H1 (cell line): ENCODE measurements at regions not wholly inside any gene's neighbourhood (a gene's known extent, or its start where the extent isn't known, plus 50 kb on each side); places are given as distances from the start of the nearest gene placed in this dataset.
A peak's percentile ranks its signal among the peaks of the same experiment; 100 is the strongest.

Experiments used
- CTCF ChIA-PET: fragments of 300-600 bp; sonication (Branson Sonifier 250); formaldehyde crosslinking; loops from one replicate; lab custom pipeline; 2021; ENCODE audit not compliant: partially characterized antibody; lab: Charles Lee
- POLR2A ChIA-PET: fragments of 300-600 bp; sonication (Branson Sonifier 250); formaldehyde crosslinking; loops from one replicate; lab custom pipeline; 2021; ENCODE audit warnings: inconsistent platforms; ENCODE audit not compliant: partially characterized antibody; lab: Charles Lee
- DNase-seq, 2 experiments: peaks; one replicate each; pipeline versions ENCODE4 v3.0.0 to v3.0.0-alpha.2; 2010 to 2022; ENCODE audit warnings: low spot score in 2 of 2, low read depth in 1 of 2, mixed read lengths in 1 of 2
- FAIRE-seq: peaks from 2 replicates; lab custom pipeline; 2011; peaks lifted over from hg19 to GRCh38; lab: Jason Lieb, UNC
- H2AFZ ChIP-seq: 2 replicates; pipeline ENCODE4 v1.8.1; 2012; ENCODE audit warnings: low read length, inconsistent platforms
- H2AK5ac ChIP-seq: 2 replicates; pipeline ENCODE4 v1.6.1; 2013; ENCODE audit warnings: low read depth, low read length
- H2BK120ac ChIP-seq: replicated peaks from 2 replicates; pipeline ENCODE3; 2013; ENCODE audit warnings: low read depth, low read length, inconsistent platforms
- H2BK12ac ChIP-seq: 2 replicates; pipeline ENCODE4 v1.6.1; 2013; ENCODE audit warnings: low read depth, low read length
- H2BK15ac ChIP-seq: 2 replicates; pipeline ENCODE4 v1.6.1; 2013; ENCODE audit warnings: low read length
- H2BK20ac ChIP-seq: 2 replicates; pipeline ENCODE4 v1.6.1; 2013; ENCODE audit warnings: low read length
- H2BK5ac ChIP-seq: 2 replicates; pipeline ENCODE4 v1.6.1; 2013; ENCODE audit warnings: low read depth, low read length
- H3K14ac ChIP-seq: 2 replicates; pipeline ENCODE4 v1.6.1; 2013; ENCODE audit warnings: inconsistent platforms; ENCODE audit not compliant: insufficient read length
- H3K18ac ChIP-seq: 2 replicates; pipeline ENCODE4 v1.6.1; 2013; ENCODE audit warnings: low read length; ENCODE audit errors: extremely low read depth
- H3K23ac ChIP-seq: 2 replicates; pipeline ENCODE4 v1.6.1; 2013; ENCODE audit warnings: inconsistent platforms; ENCODE audit not compliant: insufficient read length
- H3K23me2 ChIP-seq: 2 replicates; pipeline ENCODE4 v1.6.1; 2013; ENCODE audit warnings: low read depth, low read length
- H3K27ac ChIP-seq: 2 replicates; pipeline ENCODE4 v1.6.1; 2011; ENCODE audit warnings: low read depth, low read length, inconsistent platforms
- H3K27me3 ChIP-seq, 4 experiments: replicated peaks in 1 of 4; 1 replicate in 1 of 4; 2 replicates in 3 of 4; pipeline versions ENCODE4 v1.6.1 to v1.8.1; 2011 to 2013; ENCODE audit warnings: low read length in 3 of 4, mild to moderate bottlenecking in 3 of 4, inconsistent platforms in 2 of 4, mixed read lengths in 2 of 4, moderate library complexity in 1 of 4; ENCODE audit not compliant: control insufficient read depth in 3 of 4, insufficient read depth in 3 of 4; ENCODE audit errors: extremely low read depth in 1 of 4
- H3K36me3 ChIP-seq, 4 experiments: 2 replicates each; pipeline versions ENCODE4 v1.6.1 to v1.8.1; 2011 to 2013; ENCODE audit warnings: mild to moderate bottlenecking in 4 of 4, low read length in 3 of 4, moderate library complexity in 2 of 4, control low read depth in 1 of 4, inconsistent platforms in 1 of 4; ENCODE audit not compliant: insufficient read depth in 4 of 4, control insufficient read depth in 2 of 4
- H3K4ac ChIP-seq: replicated peaks from 2 replicates; pipeline ENCODE3; 2013; ENCODE audit warnings: low read length, low read depth, mixed read lengths, inconsistent platforms; ENCODE audit not compliant: insufficient read length
- H3K4me1 ChIP-seq, 4 experiments: replicated peaks in 1 of 4; 1 replicate in 1 of 4; 2 replicates in 3 of 4; pipeline versions ENCODE4 v1.6.1 to v1.8.1; 2011 to 2013; ENCODE audit warnings: low read length in 3 of 4, inconsistent platforms in 2 of 4, mixed read lengths in 1 of 4; ENCODE audit not compliant: insufficient read depth in 4 of 4, control insufficient read depth in 3 of 4
- H3K4me2 ChIP-seq, 2 experiments: 2 replicates each; pipeline versions ENCODE4 v1.6.1 to v1.8.1; 2011 to 2013; ENCODE audit warnings: low read depth in 2 of 2, low read length in 2 of 2, control low read depth in 1 of 2, inconsistent platforms in 1 of 2, mild to moderate bottlenecking in 1 of 2; ENCODE audit not compliant: insufficient read depth in 1 of 2
- H3K4me3 ChIP-seq, 4 experiments: fragments of 200-600, 300-600 bp in 1 of 4; sonication (generic), shearing (Covaris generic), sonication (Bioruptor Twin) in 1 of 4; 2 replicates each; pipeline versions ENCODE4 v1.5.1 to v1.8.1; 2011 to 2016; ENCODE audit warnings: low read length in 4 of 4, low read depth in 3 of 4, control low read depth in 2 of 4, inconsistent platforms in 2 of 4, mild to moderate bottlenecking in 2 of 4, mixed read lengths in 1 of 4, moderate library complexity in 1 of 4; ENCODE audit not compliant: insufficient read depth in 2 of 4; ENCODE audit errors: extremely low read depth in 1 of 4
- H3K56ac ChIP-seq: replicated peaks from 2 replicates; pipeline ENCODE3; 2013; ENCODE audit warnings: low read depth, mild to moderate bottlenecking, mixed read lengths, low read length, inconsistent platforms; ENCODE audit not compliant: insufficient read length
- H3K79me1 ChIP-seq: 2 replicates; pipeline ENCODE4 v1.6.1; 2013; ENCODE audit warnings: low read depth, low read length, control low read depth
- H3K79me2 ChIP-seq, 2 experiments: 2 replicates each; pipeline versions ENCODE4 v1.6.1 to v1.8.1; 2012 to 2013; ENCODE audit warnings: low read length in 2 of 2, mild to moderate bottlenecking in 2 of 2, inconsistent platforms in 1 of 2; ENCODE audit not compliant: insufficient read depth in 2 of 2, control insufficient read depth in 1 of 2
- H3K9ac ChIP-seq, 4 experiments: replicated peaks in 1 of 4; 1 replicate in 1 of 4; 2 replicates in 3 of 4; pipeline versions ENCODE4 v1.6.1 to v1.8.1; 2011 to 2013; ENCODE audit warnings: low read depth in 3 of 4, low read length in 3 of 4, control low read depth in 2 of 4, mild to moderate bottlenecking in 2 of 4, moderate library complexity in 2 of 4, inconsistent platforms in 1 of 4; ENCODE audit errors: extremely low read depth in 1 of 4
- H3K9me3 ChIP-seq, 2 experiments: 2 replicates each; pipeline versions ENCODE4 v1.6.1 to v1.8.1; 2012 to 2013; ENCODE audit warnings: mild to moderate bottlenecking in 2 of 2, moderate library complexity in 2 of 2, control low read depth in 1 of 2, inconsistent platforms in 1 of 2, low read depth in 1 of 2, low read length in 1 of 2, mixed read lengths in 1 of 2; ENCODE audit not compliant: insufficient read depth in 2 of 2
- H4K20me1 ChIP-seq, 2 experiments: replicated peaks in 1 of 2; 2 replicates each; pipeline versions ENCODE3 to v1.8.1; 2011 to 2013; ENCODE audit warnings: inconsistent platforms in 2 of 2, low read length in 2 of 2, mild to moderate bottlenecking in 1 of 2; ENCODE audit not compliant: insufficient read depth in 2 of 2, control insufficient read depth in 1 of 2
- H4K5ac ChIP-seq: 2 replicates; pipeline ENCODE4 v1.6.1; 2013; ENCODE audit warnings: low read length, low read depth, mixed read lengths, inconsistent platforms; ENCODE audit not compliant: insufficient read length
- H4K8ac ChIP-seq: 2 replicates; pipeline ENCODE4 v1.8.0; 2013; ENCODE audit warnings: mild to moderate bottlenecking, moderate library complexity, low read length, inconsistent platforms; ENCODE audit not compliant: insufficient read depth; ENCODE audit errors: extremely low read depth
- H4K91ac ChIP-seq: replicated peaks from 2 replicates; pipeline ENCODE3; 2013; ENCODE audit warnings: low read length, mixed read lengths, inconsistent platforms; ENCODE audit not compliant: insufficient read length
- WGBS, 2 experiments: shearing (Covaris generic) in 1 of 2; methylation state at CpG; one replicate each; pipeline versions ENCODE4 v1.1.6 to v1.1.7; 2013 to 2015; ENCODE audit warnings: low lambda C conversion rate in 2 of 2, mixed read lengths in 2 of 2, inconsistent platforms in 1 of 2, low coverage in 1 of 2, missing lambda C conversion rate in 1 of 2; ENCODE audit not compliant: insufficient replicate concordance in 2 of 2, insufficient coverage in 1 of 2, insufficient read length in 1 of 2; ENCODE audit errors: extremely low coverage in 1 of 2, missing lambda C conversion rate in 1 of 2; 5-methylcytosine and 5-hydroxymethylcytosine counted together

GRCh38 chr14:65334765-65335410, 77.6 kb upstream of the FUT8 start:
- no peak overlapping the region for H2BK15ac ChIP-seq
- ChIA-PET CTCF (interaction anchor here (0.6 to 2.0 kb wide), 4 partner anchors 13 to 109 kb away, joined by 3 to 6 read pairs (median 4); no protein-coding TSS in a partner anchor), POLR2A (interaction anchor here (0.7 to 1.5 kb wide), 7 partner anchors 12 to 232 kb away, joined by 3 to 5 read pairs (median 3); no protein-coding TSS in a partner anchor)
- H3K4me1 ChIP-seq: peaks cover 2 to 21% (median 11%) of the 10 kb centered on the region in 4 experiments; a peak in 5 of 7 replicates
- H4K5ac ChIP-seq: no peak overlapping the region
- no peak overlapping the region for H4K8ac ChIP-seq
- no peak overlapping the region for H3K18ac ChIP-seq
- H2BK20ac ChIP-seq: no peak overlapping the region
- H3K4ac ChIP-seq: no peak overlapping the region
- H3K14ac ChIP-seq: no peak overlapping the region
- no peak overlapping the region for H3K56ac ChIP-seq
- no peak overlapping the region for H2AFZ ChIP-seq
- DNase-seq (peak; percentile 54 to 69), FAIRE-seq (peak; percentile 42)
- peak overlapping the region in 3 of 4 experiments; percentile 26 to 48 (median 32); a peak in 7 of 8 replicates for H3K4me3 ChIP-seq
- 5% methylated on average over 8 of the region's 8 CpGs; no CpG with 5 or more reads in 1 of the 2 experiments for whole genome bisulfite sequencing, 2 experiments
- peak overlapping the region; percentile 51; the same call in 1 of the 2 replicates for H2BK12ac ChIP-seq
- H3K36me3 ChIP-seq: peaks cover 0 to 2% (median 0%) of the 10 kb centered on the region in 4 experiments; a peak in 1 of 8 replicates
- no peaks in the 10 kb centered on the region for H3K79me1 ChIP-seq
- H2AK5ac ChIP-seq: no peak overlapping the region; the same call in 1 of the 2 replicates
- H2BK120ac ChIP-seq: no peak overlapping the region
- no peaks in the 10 kb centered on the region for H4K20me1 ChIP-seq
- no peaks in the 10 kb centered on the region for H3K9me3 ChIP-seq
- H3K4me2 ChIP-seq: peak overlapping the region; percentile 64 to 97
- H3K9ac ChIP-seq: peak overlapping the region in 1 of 4 experiments; percentile 43; a peak in 1 of 7 replicates
- no peak overlapping the region for H2BK5ac ChIP-seq
- peaks cover 12 to 53% (median 34%) of the 10 kb centered on the region in 4 experiments for H3K27me3 ChIP-seq
- H3K23ac ChIP-seq: no peak overlapping the region
- no peak overlapping the region for H4K91ac ChIP-seq
- no peak overlapping the region for H3K27ac ChIP-seq
- no peaks in the 10 kb centered on the region for H3K79me2 ChIP-seq
- H3K23me2 ChIP-seq: peaks cover 2% of the 10 kb centered on the region; the same call in 1 of the 2 replicates
